GM12878 (cell line): ENCODE measurements at regions not wholly inside any gene's neighbourhood (a gene's known extent, or its start where the extent isn't known, plus 50 kb on each side); places are given as distances from the start of the nearest gene placed in this dataset.

Experiments
- ATAC-seq: fragments of 200-7000 bp; cut with Tn5 transposase; 3 replicates; pipeline ENCODE4 v1.9.1; 2020; ENCODE audit warnings: mild to moderate bottlenecking, moderate library complexity
- BruUV-seq: library from RNA; stranded (reverse); fragments of 400-500 nt; replicated peaks from 2 replicates; lab custom pipeline; 2021; lab: Mats Ljungman, UMichigan
- CTCF ChIA-PET: fragments of 300-600 bp; sonication (Branson Sonifier 250); formaldehyde crosslinking; extraction: SDS; loops from one replicate; lab custom pipeline; 2021; ENCODE audit warnings: inconsistent platforms; lab: Yijun Ruan, JAX
- POLR2A ChIA-PET: fragments of 350-600 bp; formaldehyde crosslinking; extraction: SDS; loops from one replicate; lab custom pipeline; 2021; ENCODE audit warnings: inconsistent platforms; lab: Charles Lee
- RAD21 ChIA-PET: fragments of 300-600 bp; sonication (Branson Sonifier 250); formaldehyde crosslinking; loops from one replicate; lab custom pipeline; 2023; ENCODE audit warnings: antibody characterized with exemption; ENCODE audit not compliant: unreplicated experiment; lab: Charles Lee
- SMC1A ChIA-PET: fragments of 300-600 bp; sonication (Branson Sonifier 250); formaldehyde crosslinking; loops from one replicate; lab custom pipeline; 2023; ENCODE audit not compliant: unreplicated experiment, uncharacterized antibody; lab: Charles Lee
- DNase-seq: peaks from one replicate; pipeline ENCODE4 v3.0.0-alpha.2; 2011; ENCODE audit warnings: low read depth, low spot score
- FAIRE-seq: peaks from 3 replicates; lab custom pipeline; 2011; peaks lifted over from hg19 to GRCh38; lab: Jason Lieb, UNC
- H2AFZ ChIP-seq: 2 replicates; pipeline ENCODE4 v1.6.0; 2011; ENCODE audit warnings: low read depth, low read length, control low read depth; ENCODE audit not compliant: control insufficient read depth
- H3K27ac ChIP-seq: 2 replicates; pipeline ENCODE4 v1.5.1; 2011; ENCODE audit warnings: control low read depth; ENCODE audit not compliant: control insufficient read depth, insufficient read depth
- H3K27me3 ChIP-seq, 2 experiments: replicated peaks in 1 of 2; 2 replicates each; pipeline versions ENCODE4 v1.6.0 to v1.6.1; 2011; ENCODE audit warnings: low read length in 1 of 2; ENCODE audit not compliant: control insufficient read depth in 2 of 2, insufficient read depth in 2 of 2
- H3K36me3 ChIP-seq, 2 experiments: 2 replicates each; pipeline ENCODE4 v1.5.1; 2011; ENCODE audit warnings: low read length in 1 of 2; ENCODE audit not compliant: control insufficient read depth in 2 of 2, insufficient read depth in 2 of 2
- H3K4me1 ChIP-seq: 2 replicates; pipeline ENCODE4 v1.6.1; 2011; ENCODE audit warnings: mild to moderate bottlenecking, low read length, moderate library complexity, mixed read lengths; ENCODE audit not compliant: control insufficient read depth, insufficient read depth
- H3K4me2 ChIP-seq: 2 replicates; pipeline ENCODE4 v1.6.0; 2011; ENCODE audit warnings: control low read depth; ENCODE audit not compliant: control insufficient read depth, insufficient read depth
- H3K4me3 ChIP-seq: fragments of 200-600 bp; sonication (generic); 2 replicates; pipeline ENCODE4 v1.5.1; 2016
- H3K79me2 ChIP-seq: 2 replicates; pipeline ENCODE4 v1.6.0; 2011; ENCODE audit warnings: low read length; ENCODE audit not compliant: control insufficient read depth, insufficient read depth
- H3K9ac ChIP-seq: 2 replicates; pipeline ENCODE4 v1.8.0; 2011; ENCODE audit warnings: low read length, control low read depth, mixed read lengths; ENCODE audit not compliant: control insufficient read depth, insufficient read depth
- H3K9me3 ChIP-seq: replicated peaks from 3 replicates; pipeline ENCODE4 v1.5.1; 2011; ENCODE audit warnings: mild to moderate bottlenecking, low read length; ENCODE audit not compliant: control insufficient read depth, insufficient read depth
- H4K20me1 ChIP-seq: 2 replicates; pipeline ENCODE4 v1.6.0; 2011; ENCODE audit not compliant: control insufficient read depth, insufficient read depth
- BRCA1 ChIP-seq: IDR thresholded peaks from 2 replicates; pipeline ENCODE4 v1.6.1; 2011; ENCODE audit warnings: low read depth, low read length, improper control_type of control experiment
- NR2C1 ChIP-seq: fragments of 450-650 bp; IDR thresholded peaks from 2 replicates; pipeline ENCODE4 v1.6.1; 2017; ENCODE audit warnings: antibody characterized with exemption, mild to moderate bottlenecking, moderate library complexity
- NR2F1 ChIP-seq: fragments of 450-650 bp; conservative IDR thresholded peaks from 2 replicates; pipeline ENCODE4 v1.6.1; 2017; ENCODE audit warnings: mild to moderate bottlenecking
- RAD51 ChIP-seq: fragments of 450-650 bp; IDR thresholded peaks from 2 replicates; pipeline ENCODE4 v1.6.1; 2016; ENCODE audit warnings: moderate library complexity, mild to moderate bottlenecking, inconsistent platforms
- WGBS: methylation state at CpG from one replicate; pipeline ENCODE4 v1.1.6; 2016; ENCODE audit warnings: low lambda C conversion rate; ENCODE audit not compliant: insufficient replicate concordance, insufficient coverage; ENCODE audit errors: missing lambda C conversion rate; 5-methylcytosine and 5-hydroxymethylcytosine counted together
- in situ Hi-C: fragments of 300-500 bp; cut with MboI; formaldehyde crosslinking; loops from 9 replicates; pipeline ENCODE4 v1.14.3; 2018; ENCODE audit warnings: mixed read lengths
- intact Hi-C: fragments of 100-400 bp; cut with micrococcal nuclease; formaldehyde crosslinking; loops from one replicate; pipeline ENCODE4 v1.14.2; 2022; ENCODE audit not compliant: unreplicated experiment
- TF ChIP-seq, protein P1 (sequence below): IDR thresholded peaks from 2 replicates; pipeline ENCODE4 v1.6.1; 2012; ENCODE audit warnings: low read depth, low read length, improper control_type of control experiment
- TF ChIP-seq, protein P2 (sequence below): fragments of 450-650 bp; IDR thresholded peaks from 2 replicates; pipeline ENCODE4 v1.6.1; 2018; ENCODE audit warnings: mild to moderate bottlenecking, low read depth, moderate library complexity; ENCODE audit not compliant: partially characterized antibody

- DNase-seq (no peak), ATAC-seq (no peak), FAIRE-seq (no peak)
- H4K20me1 ChIP-seq: no peaks in the 10 kb centered on the region
- no peaks in the 10 kb centered on the region for H3K79me2 ChIP-seq
- no peak overlapping the region for H3K27ac ChIP-seq
- H2AFZ ChIP-seq: no peak overlapping the region
- TF ChIP-seq, protein P1, sequence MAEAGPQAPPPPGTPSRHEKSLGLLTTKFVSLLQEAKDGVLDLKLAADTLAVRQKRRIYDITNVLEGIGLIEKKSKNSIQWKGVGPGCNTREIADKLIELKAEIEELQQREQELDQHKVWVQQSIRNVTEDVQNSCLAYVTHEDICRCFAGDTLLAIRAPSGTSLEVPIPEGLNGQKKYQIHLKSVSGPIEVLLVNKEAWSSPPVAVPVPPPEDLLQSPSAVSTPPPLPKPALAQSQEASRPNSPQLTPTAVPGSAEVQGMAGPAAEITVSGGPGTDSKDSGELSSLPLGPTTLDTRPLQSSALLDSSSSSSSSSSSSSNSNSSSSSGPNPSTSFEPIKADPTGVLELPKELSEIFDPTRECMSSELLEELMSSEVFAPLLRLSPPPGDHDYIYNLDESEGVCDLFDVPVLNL: no peak
- TF ChIP-seq BRCA1 (no peak), RAD51 (no peak), NR2F1 (no peak), NR2C1 (no peak)
- TF ChIP-seq, protein P2, sequence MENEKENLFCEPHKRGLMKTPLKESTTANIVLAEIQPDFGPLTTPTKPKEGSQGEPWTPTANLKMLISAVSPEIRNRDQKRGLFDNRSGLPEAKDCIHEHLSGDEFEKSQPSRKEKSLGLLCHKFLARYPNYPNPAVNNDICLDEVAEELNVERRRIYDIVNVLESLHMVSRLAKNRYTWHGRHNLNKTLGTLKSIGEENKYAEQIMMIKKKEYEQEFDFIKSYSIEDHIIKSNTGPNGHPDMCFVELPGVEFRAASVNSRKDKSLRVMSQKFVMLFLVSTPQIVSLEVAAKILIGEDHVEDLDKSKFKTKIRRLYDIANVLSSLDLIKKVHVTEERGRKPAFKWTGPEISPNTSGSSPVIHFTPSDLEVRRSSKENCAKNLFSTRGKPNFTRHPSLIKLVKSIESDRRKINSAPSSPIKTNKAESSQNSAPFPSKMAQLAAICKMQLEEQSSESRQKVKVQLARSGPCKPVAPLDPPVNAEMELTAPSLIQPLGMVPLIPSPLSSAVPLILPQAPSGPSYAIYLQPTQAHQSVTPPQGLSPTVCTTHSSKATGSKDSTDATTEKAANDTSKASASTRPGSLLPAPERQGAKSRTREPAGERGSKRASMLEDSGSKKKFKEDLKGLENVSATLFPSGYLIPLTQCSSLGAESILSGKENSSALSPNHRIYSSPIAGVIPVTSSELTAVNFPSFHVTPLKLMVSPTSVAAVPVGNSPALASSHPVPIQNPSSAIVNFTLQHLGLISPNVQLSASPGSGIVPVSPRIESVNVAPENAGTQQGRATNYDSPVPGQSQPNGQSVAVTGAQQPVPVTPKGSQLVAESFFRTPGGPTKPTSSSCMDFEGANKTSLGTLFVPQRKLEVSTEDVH: no peak
- no peaks in the 10 kb centered on the region for H3K27me3 ChIP-seq
- ChIA-PET CTCF (no interaction called here), RAD21 (no interaction called here), POLR2A (no interaction called here), SMC1A (no interaction called here)
- no peak overlapping the region for H3K4me3 ChIP-seq
- intact Hi-C loops: no loop called here
- no peak overlapping the region for H3K4me2 ChIP-seq
- BruUV-seq: no TSS peak
- H3K36me3 ChIP-seq: no peaks in the 10 kb centered on the region
- H3K9me3 ChIP-seq: no peaks in the 10 kb centered on the region
- H3K9ac ChIP-seq: no peak overlapping the region
- H3K4me1 ChIP-seq: no peaks in the 10 kb centered on the region
- in situ Hi-C loops: no loop called here
- WGBS: 40% methylated on average over 5 of the region's 5 CpGs
Observed at GRCh38 chr12:30533558-30534265, 162.0 kb downstream of the IPO8 start.
